K562 (cell line): ENCODE measurements at regions not wholly inside any gene's neighbourhood (a gene's known extent, or its start where the extent isn't known, plus 50 kb on each side); places are given as distances from the start of the nearest gene placed in this dataset.

ENCODE experiments used
- CHD7 ChIP-seq: fragments of 200-600 bp; sonication (generic); IDR thresholded peaks from one replicate; pipeline ENCODE4 v1.6.1; 2012; ENCODE audit warnings: mild to moderate bottlenecking, low read depth, low read length, inconsistent platforms
- RUNX1 ChIP-seq: sonication (generic); IDR thresholded peaks from 2 replicates; pipeline ENCODE4 v1.6.1; 2016; ENCODE audit warnings: antibody characterized with exemption, low read depth
- SMAD4 ChIP-seq: fragments of 250-450 bp; sonication (Bioruptor Pico); conservative IDR thresholded peaks from 2 replicates; pipeline ENCODE4 v1.8.0; 2021; ENCODE audit warnings: inconsistent platforms, mild to moderate bottlenecking, moderate library complexity
- ZNF57 ChIP-seq: fragments of 450-650 bp; formaldehyde crosslinking; IDR thresholded peaks from 2 replicates; pipeline ENCODE4 v1.4.0; 2020; ENCODE audit warnings: mild to moderate bottlenecking, moderate library complexity
- ZNF766 ChIP-seq: fragments of 200-800 bp; sonication (Bioruptor generic); conservative IDR thresholded peaks from 2 replicates; pipeline ENCODE4 v1.6.1; 2016; ENCODE audit warnings: missing genetic modification characterization, missing compliant biosample characterization
- TF ChIP-seq, protein P1 (sequence below): fragments of 450-650 bp; IDR thresholded peaks from 2 replicates; pipeline ENCODE4 v1.6.1; 2016; ENCODE audit warnings: mild to moderate bottlenecking, moderate library complexity

DNA sequence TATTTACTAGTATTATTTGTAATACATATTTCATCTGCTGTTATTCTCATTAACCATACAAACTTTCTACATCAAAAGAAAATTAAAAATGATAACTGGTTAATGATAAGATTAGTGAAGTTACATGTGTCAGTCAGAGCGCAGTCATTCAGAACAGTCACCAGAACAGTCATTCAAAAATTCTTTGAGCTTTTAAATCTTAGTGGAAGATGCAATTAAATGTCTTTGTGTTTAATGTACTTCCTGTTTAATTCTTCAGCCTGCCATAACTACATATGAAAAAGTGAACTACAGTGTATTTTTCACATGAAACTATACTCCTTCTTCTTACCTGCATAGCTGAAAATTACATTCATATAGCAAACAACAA, 179.7 kb upstream of the NDST4 start (continued):
- TF ChIP-seq, protein P1, sequence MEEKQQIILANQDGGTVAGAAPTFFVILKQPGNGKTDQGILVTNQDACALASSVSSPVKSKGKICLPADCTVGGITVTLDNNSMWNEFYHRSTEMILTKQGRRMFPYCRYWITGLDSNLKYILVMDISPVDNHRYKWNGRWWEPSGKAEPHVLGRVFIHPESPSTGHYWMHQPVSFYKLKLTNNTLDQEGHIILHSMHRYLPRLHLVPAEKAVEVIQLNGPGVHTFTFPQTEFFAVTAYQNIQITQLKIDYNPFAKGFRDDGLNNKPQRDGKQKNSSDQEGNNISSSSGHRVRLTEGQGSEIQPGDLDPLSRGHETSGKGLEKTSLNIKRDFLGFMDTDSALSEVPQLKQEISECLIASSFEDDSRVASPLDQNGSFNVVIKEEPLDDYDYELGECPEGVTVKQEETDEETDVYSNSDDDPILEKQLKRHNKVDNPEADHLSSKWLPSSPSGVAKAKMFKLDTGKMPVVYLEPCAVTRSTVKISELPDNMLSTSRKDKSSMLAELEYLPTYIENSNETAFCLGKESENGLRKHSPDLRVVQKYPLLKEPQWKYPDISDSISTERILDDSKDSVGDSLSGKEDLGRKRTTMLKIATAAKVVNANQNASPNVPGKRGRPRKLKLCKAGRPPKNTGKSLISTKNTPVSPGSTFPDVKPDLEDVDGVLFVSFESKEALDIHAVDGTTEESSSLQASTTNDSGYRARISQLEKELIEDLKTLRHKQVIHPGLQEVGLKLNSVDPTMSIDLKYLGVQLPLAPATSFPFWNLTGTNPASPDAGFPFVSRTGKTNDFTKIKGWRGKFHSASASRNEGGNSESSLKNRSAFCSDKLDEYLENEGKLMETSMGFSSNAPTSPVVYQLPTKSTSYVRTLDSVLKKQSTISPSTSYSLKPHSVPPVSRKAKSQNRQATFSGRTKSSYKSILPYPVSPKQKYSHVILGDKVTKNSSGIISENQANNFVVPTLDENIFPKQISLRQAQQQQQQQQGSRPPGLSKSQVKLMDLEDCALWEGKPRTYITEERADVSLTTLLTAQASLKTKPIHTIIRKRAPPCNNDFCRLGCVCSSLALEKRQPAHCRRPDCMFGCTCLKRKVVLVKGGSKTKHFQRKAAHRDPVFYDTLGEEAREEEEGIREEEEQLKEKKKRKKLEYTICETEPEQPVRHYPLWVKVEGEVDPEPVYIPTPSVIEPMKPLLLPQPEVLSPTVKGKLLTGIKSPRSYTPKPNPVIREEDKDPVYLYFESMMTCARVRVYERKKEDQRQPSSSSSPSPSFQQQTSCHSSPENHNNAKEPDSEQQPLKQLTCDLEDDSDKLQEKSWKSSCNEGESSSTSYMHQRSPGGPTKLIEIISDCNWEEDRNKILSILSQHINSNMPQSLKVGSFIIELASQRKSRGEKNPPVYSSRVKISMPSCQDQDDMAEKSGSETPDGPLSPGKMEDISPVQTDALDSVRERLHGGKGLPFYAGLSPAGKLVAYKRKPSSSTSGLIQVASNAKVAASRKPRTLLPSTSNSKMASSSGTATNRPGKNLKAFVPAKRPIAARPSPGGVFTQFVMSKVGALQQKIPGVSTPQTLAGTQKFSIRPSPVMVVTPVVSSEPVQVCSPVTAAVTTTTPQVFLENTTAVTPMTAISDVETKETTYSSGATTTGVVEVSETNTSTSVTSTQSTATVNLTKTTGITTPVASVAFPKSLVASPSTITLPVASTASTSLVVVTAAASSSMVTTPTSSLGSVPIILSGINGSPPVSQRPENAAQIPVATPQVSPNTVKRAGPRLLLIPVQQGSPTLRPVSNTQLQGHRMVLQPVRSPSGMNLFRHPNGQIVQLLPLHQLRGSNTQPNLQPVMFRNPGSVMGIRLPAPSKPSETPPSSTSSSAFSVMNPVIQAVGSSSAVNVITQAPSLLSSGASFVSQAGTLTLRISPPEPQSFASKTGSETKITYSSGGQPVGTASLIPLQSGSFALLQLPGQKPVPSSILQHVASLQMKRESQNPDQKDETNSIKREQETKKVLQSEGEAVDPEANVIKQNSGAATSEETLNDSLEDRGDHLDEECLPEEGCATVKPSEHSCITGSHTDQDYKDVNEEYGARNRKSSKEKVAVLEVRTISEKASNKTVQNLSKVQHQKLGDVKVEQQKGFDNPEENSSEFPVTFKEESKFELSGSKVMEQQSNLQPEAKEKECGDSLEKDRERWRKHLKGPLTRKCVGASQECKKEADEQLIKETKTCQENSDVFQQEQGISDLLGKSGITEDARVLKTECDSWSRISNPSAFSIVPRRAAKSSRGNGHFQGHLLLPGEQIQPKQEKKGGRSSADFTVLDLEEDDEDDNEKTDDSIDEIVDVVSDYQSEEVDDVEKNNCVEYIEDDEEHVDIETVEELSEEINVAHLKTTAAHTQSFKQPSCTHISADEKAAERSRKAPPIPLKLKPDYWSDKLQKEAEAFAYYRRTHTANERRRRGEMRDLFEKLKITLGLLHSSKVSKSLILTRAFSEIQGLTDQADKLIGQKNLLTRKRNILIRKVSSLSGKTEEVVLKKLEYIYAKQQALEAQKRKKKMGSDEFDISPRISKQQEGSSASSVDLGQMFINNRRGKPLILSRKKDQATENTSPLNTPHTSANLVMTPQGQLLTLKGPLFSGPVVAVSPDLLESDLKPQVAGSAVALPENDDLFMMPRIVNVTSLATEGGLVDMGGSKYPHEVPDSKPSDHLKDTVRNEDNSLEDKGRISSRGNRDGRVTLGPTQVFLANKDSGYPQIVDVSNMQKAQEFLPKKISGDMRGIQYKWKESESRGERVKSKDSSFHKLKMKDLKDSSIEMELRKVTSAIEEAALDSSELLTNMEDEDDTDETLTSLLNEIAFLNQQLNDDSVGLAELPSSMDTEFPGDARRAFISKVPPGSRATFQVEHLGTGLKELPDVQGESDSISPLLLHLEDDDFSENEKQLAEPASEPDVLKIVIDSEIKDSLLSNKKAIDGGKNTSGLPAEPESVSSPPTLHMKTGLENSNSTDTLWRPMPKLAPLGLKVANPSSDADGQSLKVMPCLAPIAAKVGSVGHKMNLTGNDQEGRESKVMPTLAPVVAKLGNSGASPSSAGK, result no peak
- TF ChIP-seq CHD7 (no peak), ZNF766 (CRISPR knock-in tag) (no peak), ZNF57 (CRISPR knock-in tag) (no peak), SMAD4 (CRISPR knock-in tag) (no peak), RUNX1 (no peak)
